Activated T-cell treated with anti-CD3 and anti-CD28 coated beads, Interleukin-2, amount 50 U/mL, for 24 hours (primary cell): ENCODE measurements at regions not wholly inside any gene's neighbourhood (a gene's known extent, or its start where the extent isn't known, plus 50 kb on each side); places are given as distances from the start of the nearest gene placed in this dataset.
"Not testable (repeated sequence)": the region's sequence is repeated elsewhere in the genome, so short reads cannot be mapped to it uniquely, and the experiment has no call there.

Source experiments
- DNase-seq: peaks from one replicate; pipeline ENCODE4 v3.0.0-alpha.2; 2020
- H3K27ac Mint-ChIP-seq: 2 replicates; pipeline ENCODE4 v1.8.0; 2020; ENCODE audit warnings: mild to moderate bottlenecking, mixed read lengths
- H3K27me3 Mint-ChIP-seq: 2 replicates; pipeline ENCODE4 v1.8.0; 2020; ENCODE audit warnings: mixed read lengths
- H3K36me3 Mint-ChIP-seq: 2 replicates; pipeline ENCODE4 v1.8.0; 2020; ENCODE audit warnings: low read depth, mixed read lengths
- H3K4me1 Mint-ChIP-seq: 2 replicates; pipeline ENCODE4 v1.8.0; 2020; ENCODE audit warnings: low read depth, mixed read lengths
- H3K4me3 Mint-ChIP-seq: 2 replicates; pipeline ENCODE4 v1.8.0; 2020; ENCODE audit warnings: mild to moderate bottlenecking, moderate library complexity, mixed read lengths
- H3K9me3 Mint-ChIP-seq: 2 replicates; pipeline ENCODE4 v1.8.0; 2020; ENCODE audit warnings: mixed read lengths

DNA sequence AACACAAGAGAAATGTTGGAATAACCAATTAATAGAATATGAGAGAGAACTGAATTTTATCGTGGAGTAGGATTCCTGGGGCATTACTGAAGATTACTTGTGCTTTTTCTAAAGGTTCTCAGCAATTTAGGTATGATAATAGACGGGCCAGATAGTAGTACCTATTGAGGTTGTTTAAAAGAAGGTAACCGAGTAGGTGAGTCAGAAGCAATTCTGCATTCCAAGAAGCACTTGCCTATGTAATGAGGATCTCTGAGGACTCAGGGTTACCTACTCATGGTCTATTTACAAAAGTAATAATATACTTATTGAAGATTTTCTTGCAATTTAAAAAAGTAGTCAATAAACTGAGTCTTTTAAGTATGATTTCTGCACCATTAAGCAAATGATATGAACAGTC lies 1469.8 kb downstream of the BRINP3 start:
- Mint-ChIP-seq H3K4me1 (no peaks in the 10 kb centered on the region), H3K27ac (no peak overlapping the region), H3K36me3 (no peaks in the 10 kb centered on the region), H3K27me3 (no peaks in the 10 kb centered on the region), H3K4me3 (no peak overlapping the region), H3K9me3 (peaks cover 3% of the 10 kb centered on the region)
- no peak for DNase-seq

DNA sequence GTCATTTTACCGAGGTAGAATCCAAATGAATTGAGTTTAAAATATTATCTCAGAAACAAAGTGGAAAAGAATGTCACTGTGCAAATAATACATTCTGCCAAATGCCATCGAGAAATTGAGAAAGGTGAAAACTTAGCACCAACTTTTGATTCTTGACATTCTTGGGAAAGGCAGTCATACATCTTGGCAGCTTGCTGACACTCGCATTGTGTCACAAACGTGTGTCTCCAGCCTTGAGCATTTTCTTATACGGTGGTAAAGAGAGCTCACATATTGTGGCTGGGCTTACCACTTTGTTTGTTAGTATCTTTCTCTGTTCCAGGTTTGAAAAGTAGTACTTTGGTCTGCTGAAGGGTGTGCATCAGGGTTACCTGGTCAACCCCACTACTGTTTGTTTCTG lies 1456.1 kb downstream of the BRINP3 start:
- Mint-ChIP-seq H3K36me3 (no peaks in the 10 kb centered on the region), H3K4me3 (no peak overlapping the region), H3K27ac (no peak overlapping the region), H3K27me3 (no peaks in the 10 kb centered on the region), H3K4me1 (no peaks in the 10 kb centered on the region), H3K9me3 (peaks cover 20% of the 10 kb centered on the region)
- no peak for DNase-seq

DNA sequence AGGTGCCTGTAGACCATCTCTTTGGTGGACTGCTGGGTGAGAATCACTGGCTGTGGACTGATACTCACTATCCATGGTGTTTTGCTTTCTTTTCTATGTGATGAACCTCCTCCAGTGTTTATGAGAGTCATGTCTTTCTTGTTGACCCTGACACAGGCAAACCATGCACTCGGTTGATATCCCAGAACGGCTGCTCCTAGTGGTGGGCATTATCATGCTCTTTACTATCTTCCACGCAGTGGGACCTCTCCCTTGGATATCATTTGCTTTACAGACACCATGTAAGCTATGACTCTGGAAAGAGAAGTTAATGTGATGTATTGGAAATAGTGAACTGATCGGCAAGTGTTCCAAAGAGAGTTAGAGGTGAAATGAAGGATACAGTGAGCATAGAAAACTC lies 1455.6 kb downstream of the BRINP3 start:
- Mint-ChIP-seq H3K4me3 (no peak overlapping the region), H3K4me1 (no peaks in the 10 kb centered on the region), H3K9me3 (peaks cover 15% of the 10 kb centered on the region), H3K27me3 (no peaks in the 10 kb centered on the region), H3K27ac (no peak overlapping the region), H3K36me3 (no peaks in the 10 kb centered on the region)
- no peak for DNase-seq

DNA sequence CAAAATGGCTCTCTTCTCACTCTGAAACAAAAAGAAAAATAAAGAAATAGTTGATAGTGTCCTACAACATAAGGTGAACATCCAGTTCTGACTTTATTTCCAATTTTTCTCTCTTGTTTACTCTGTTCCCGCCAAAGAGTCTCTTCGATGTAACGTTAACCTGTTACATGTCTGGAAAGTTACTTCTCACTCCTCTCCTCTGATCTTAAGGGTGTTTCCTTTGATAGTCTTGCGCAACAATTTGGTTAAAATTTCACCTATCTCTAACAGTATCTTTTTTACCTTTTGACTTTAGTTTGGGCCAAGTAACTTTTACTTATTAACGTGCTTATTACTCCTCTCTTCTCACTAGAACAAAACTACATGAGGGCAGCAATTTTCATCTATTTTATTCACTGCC lies 1450.2 kb downstream of the BRINP3 start:
- H3K27me3 Mint-ChIP-seq = no peaks in the 10 kb centered on the region
- H3K4me3 Mint-ChIP-seq = no peak overlapping the region
- H3K36me3 Mint-ChIP-seq = no peaks in the 10 kb centered on the region
- H3K9me3 Mint-ChIP-seq = peaks cover 14% of the 10 kb centered on the region
- no peak for DNase-seq
- H3K27ac Mint-ChIP-seq = no peak overlapping the region
- no peaks in the 10 kb centered on the region for H3K4me1 Mint-ChIP-seq

DNA sequence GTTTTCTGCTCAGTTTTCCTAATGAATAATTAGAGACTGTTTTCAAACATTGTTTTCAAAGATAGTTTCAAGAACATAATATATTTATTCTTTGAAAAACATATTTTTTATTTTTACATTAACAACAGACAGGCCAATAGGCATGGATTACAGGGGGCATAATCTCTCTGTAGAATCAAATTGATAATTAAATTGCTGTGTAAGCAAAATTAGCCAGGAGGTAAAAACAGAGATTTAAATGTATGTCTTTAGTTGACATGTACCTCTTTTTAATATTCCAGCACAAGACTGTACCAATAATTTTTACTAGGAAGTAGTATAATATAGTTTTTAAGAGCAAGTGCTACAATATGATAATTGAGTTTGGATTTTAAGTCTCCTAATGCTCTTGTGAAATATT lies 1444.5 kb downstream of the BRINP3 start:
- H3K27ac Mint-ChIP-seq = no peak overlapping the region
- no peaks in the 10 kb centered on the region for H3K27me3 Mint-ChIP-seq
- no peak for DNase-seq
- H3K9me3 Mint-ChIP-seq = peaks cover 8% of the 10 kb centered on the region
- no peaks in the 10 kb centered on the region for H3K4me1 Mint-ChIP-seq
- no peak overlapping the region for H3K4me3 Mint-ChIP-seq
- H3K36me3 Mint-ChIP-seq = no peaks in the 10 kb centered on the region

- Mint-ChIP-seq H3K9me3 (peaks cover 9% of the 10 kb centered on the region), H3K27ac (no peak overlapping the region), H3K4me3 (no peak overlapping the region), H3K27me3 (no peaks in the 10 kb centered on the region), H3K4me1 (no peaks in the 10 kb centered on the region), H3K36me3 (no peaks in the 10 kb centered on the region)
- no peak for DNase-seq
Measured at GRCh38 chr1:189036628-189037027, 1441.0 kb downstream of the BRINP3 start.

- no peak overlapping the region for H3K4me3 Mint-ChIP-seq
- no peaks in the 10 kb centered on the region for H3K27me3 Mint-ChIP-seq
Measured at GRCh38 chr1:189046127-189046526, 1431.5 kb downstream of the BRINP3 start.

DNA sequence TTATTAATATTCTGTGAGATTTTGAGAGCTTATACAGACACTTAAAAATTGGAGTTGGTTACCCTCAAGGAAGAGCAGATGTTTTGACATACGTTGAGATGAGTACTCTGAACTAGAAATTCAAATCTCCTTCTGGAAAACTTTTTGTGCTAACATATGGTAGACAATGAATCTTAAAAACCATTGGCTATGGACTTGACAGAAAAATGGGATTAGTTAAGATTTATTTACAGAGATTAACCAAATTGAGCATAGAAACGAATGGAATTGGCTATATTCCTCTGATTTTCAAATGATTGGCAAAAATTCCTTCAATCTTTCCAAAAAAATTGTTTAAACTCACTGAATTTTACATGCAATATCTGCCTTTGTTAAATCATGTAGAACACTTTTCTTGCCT lies 1392.9 kb downstream of the BRINP3 start:
- H3K27ac Mint-ChIP-seq = no peak overlapping the region
- DNase-seq = no peak
- no peaks in the 10 kb centered on the region for H3K36me3 Mint-ChIP-seq
- no peak overlapping the region for H3K4me3 Mint-ChIP-seq
- peaks cover 4% of the 10 kb centered on the region for H3K9me3 Mint-ChIP-seq
- no peaks in the 10 kb centered on the region for H3K27me3 Mint-ChIP-seq
- no peaks in the 10 kb centered on the region for H3K4me1 Mint-ChIP-seq

More at GRCh38 chr1:189046127-189046526, 1431.5 kb downstream of the BRINP3 start:
- no peak for DNase-seq
- Mint-ChIP-seq H3K27ac (no peak overlapping the region), H3K4me1 (no peaks in the 10 kb centered on the region), H3K9me3 (peaks cover 19% of the 10 kb centered on the region), H3K36me3 (no peaks in the 10 kb centered on the region)

- H3K36me3 Mint-ChIP-seq = no peaks in the 10 kb centered on the region
- DNase-seq = no peak
Measured at GRCh38 chr1:189103956-189104355, 1373.7 kb downstream of the BRINP3 start.

DNA sequence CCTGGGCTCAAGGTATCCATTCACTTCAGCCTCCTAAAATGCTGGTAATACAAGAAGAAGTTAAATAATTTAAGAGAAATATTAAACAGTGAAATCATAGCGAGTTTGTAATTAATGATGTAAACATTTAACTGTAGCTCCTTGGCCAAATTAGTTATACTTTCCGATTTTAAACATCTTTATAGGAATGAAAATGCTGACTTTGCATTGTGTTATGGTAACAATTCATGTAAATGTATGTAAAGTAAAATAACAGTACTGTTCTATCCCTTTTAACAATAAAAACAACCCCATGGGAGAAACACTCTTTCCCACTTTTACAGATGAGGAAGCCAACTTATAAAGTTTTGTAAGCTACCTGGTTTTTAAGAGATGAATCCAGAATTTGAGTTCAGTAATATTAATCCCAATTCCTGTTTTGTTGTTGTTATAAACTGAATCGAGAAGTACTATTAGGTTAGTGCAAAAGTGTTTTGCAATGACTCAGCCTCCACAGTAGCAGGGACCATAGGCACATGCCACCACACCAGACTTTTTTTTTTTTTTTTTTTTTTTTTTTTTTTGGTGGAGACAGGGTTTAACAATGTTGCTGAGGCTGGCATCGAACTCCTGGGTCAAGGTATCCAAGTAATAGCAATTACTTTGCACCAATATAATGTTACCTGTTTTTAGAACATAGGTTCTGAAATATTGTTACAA lies 1360.4 kb downstream of the BRINP3 start:
- H3K27ac Mint-ChIP-seq = no peak overlapping the region
- H3K9me3 Mint-ChIP-seq = peaks cover 3% of the 10 kb centered on the region
- DNase-seq = no peak
- no peaks in the 10 kb centered on the region for H3K36me3 Mint-ChIP-seq
- no peak overlapping the region for H3K4me3 Mint-ChIP-seq
- H3K27me3 Mint-ChIP-seq = no peaks in the 10 kb centered on the region
- H3K4me1 Mint-ChIP-seq = no peaks in the 10 kb centered on the region

More at GRCh38 chr1:189103956-189104355, 1373.7 kb downstream of the BRINP3 start:
- no peaks in the 10 kb centered on the region for H3K27me3 Mint-ChIP-seq
- no peak overlapping the region for H3K4me3 Mint-ChIP-seq
- no peaks in the 10 kb centered on the region for H3K4me1 Mint-ChIP-seq
- no peak overlapping the region for H3K27ac Mint-ChIP-seq
- peaks cover 25% of the 10 kb centered on the region for H3K9me3 Mint-ChIP-seq

- Mint-ChIP-seq H3K4me1 (no peaks in the 10 kb centered on the region), H3K9me3 (peaks cover 7% of the 10 kb centered on the region), H3K27me3 (no peaks in the 10 kb centered on the region), H3K36me3 (no peaks in the 10 kb centered on the region), H3K27ac (no peak overlapping the region), H3K4me3 (no peak overlapping the region)
- no peak for DNase-seq
Measured at GRCh38 chr1:189121941-189122340, 1355.7 kb downstream of the BRINP3 start.

GRCh38 chr1:189125694-189126093 lies 1352.0 kb downstream of the BRINP3 start:
- no peaks in the 10 kb centered on the region for H3K27me3 Mint-ChIP-seq
- no peak overlapping the region for H3K27ac Mint-ChIP-seq
- peaks cover 13% of the 10 kb centered on the region for H3K9me3 Mint-ChIP-seq
- H3K4me3 Mint-ChIP-seq = no peak overlapping the region
- no peaks in the 10 kb centered on the region for H3K36me3 Mint-ChIP-seq
- DNase-seq = no peak
- H3K4me1 Mint-ChIP-seq = no peaks in the 10 kb centered on the region

DNA sequence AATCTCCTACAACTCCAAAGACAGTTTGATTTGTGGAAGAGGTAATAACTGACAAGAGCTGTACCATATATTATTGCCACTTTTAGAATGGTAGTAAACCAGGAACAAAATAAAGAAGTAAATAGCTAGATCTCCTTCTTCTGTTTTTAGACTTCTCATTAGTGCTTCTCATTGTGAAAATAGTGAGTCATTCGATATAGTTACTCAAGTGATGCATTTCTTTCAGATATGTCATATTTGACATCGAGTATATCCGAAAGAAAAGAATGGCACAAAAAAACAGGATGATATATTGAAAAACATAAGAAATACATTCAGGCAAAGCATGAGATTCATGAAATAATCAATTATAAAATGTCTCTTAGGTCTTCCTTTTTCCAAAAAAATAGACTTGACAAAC lies 1346.1 kb downstream of the BRINP3 start:
- H3K36me3 Mint-ChIP-seq = no peaks in the 10 kb centered on the region
- peaks cover 11% of the 10 kb centered on the region for H3K9me3 Mint-ChIP-seq
- no peaks in the 10 kb centered on the region for H3K27me3 Mint-ChIP-seq
- no peak for DNase-seq
- no peak overlapping the region for H3K27ac Mint-ChIP-seq
- H3K4me3 Mint-ChIP-seq = no peak overlapping the region
- H3K4me1 Mint-ChIP-seq = no peaks in the 10 kb centered on the region

DNA sequence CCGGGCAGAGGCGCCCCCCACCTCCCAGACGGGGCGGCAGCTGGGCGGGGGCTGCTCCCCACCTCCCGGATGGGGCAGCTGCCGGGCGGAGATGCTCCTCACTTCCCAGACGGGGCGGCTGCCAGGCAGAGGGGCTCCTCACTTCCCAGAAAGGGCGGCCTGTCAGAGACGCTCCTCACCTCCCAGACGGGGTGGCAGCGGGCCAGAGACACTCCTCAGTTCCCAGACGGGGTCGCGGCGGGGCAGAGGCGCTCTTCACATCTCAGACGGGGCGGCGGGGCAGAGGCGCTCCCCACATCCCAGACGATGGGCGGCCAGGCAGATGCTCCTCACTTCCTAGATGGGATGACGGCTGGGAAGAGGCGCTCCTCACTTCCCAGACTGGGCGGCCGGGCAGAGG lies 1337.9 kb downstream of the BRINP3 start:
- not testable (repeated sequence) for H3K27me3 Mint-ChIP-seq, H3K9me3 Mint-ChIP-seq, H3K4me1 Mint-ChIP-seq

DNA sequence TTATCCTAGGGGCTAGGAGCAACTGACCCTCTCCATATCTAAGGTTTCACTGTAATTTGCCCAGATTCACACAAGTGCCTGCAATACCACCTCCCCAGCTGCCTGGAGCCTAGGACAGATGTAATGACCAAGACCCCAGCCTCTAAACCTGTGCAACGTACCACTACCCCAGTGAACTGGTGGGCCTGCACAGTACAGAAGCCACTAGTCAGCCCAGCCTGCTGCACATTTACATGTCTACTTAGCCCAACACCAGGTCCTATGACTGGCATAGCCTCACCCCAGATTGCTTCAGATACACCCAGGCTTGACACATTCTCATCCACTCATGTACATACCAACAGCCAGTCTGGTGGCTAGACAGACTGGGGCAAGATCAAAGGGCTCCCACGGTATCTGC lies 1336.6 kb downstream of the BRINP3 start:
- Mint-ChIP-seq H3K9me3 (peaks cover 8% of the 10 kb centered on the region), H3K27ac (no peak overlapping the region), H3K4me1 (no peaks in the 10 kb centered on the region), H3K4me3 (no peak overlapping the region), H3K36me3 (no peaks in the 10 kb centered on the region), H3K27me3 (no peaks in the 10 kb centered on the region)
- no peak for DNase-seq

More for the DNA sequence above, 1337.9 kb downstream of the BRINP3 start:
- not testable (repeated sequence) for H3K4me3 Mint-ChIP-seq, H3K27ac Mint-ChIP-seq, H3K36me3 Mint-ChIP-seq, DNase-seq
